OCI-LY7 (cell line): ENCODE measurements at regions not wholly inside any gene's neighbourhood (a gene's known extent, or its start where the extent isn't known, plus 50 kb on each side); places are given as distances from the start of the nearest gene placed in this dataset.

ENCODE experiments used
- BruUV-seq: library from RNA; stranded (reverse); fragments of 400-500 nt; replicated peaks from 2 replicates; lab custom pipeline; 2021; lab: Mats Ljungman, UMichigan
- CTCF ChIA-PET: fragments of 300-600 bp; sonication (Branson Sonifier 250); formaldehyde crosslinking; loops from one replicate; lab custom pipeline; 2022; ENCODE audit warnings: antibody characterized with exemption; ENCODE audit not compliant: unreplicated experiment; lab: Charles Lee
- POLR2A ChIA-PET: fragments of 300-600 bp; sonication (Branson Sonifier 250); formaldehyde crosslinking; loops from one replicate; lab custom pipeline; 2022; ENCODE audit warnings: antibody characterized with exemption; lab: Charles Lee
- DNase-seq: peaks from one replicate; pipeline ENCODE4 v3.0.0-alpha.2; 2015; ENCODE audit warnings: low spot score
- H2AFZ ChIP-seq: fragments of 200-600 bp; sonication (generic), shearing (Covaris generic); 2 replicates; pipeline ENCODE4 v1.6.1; 2014; ENCODE audit warnings: mild to moderate bottlenecking, antibody characterized with exemption, low read length, moderate library complexity
- H3K27ac ChIP-seq: fragments of 200-600 bp; sonication (generic); 2 replicates; pipeline ENCODE4 v1.5.1; 2014; ENCODE audit warnings: mixed run types, low read depth, mild to moderate bottlenecking, moderate library complexity, low read length, inconsistent platforms; ENCODE audit not compliant: poor library complexity, severe bottlenecking
- H3K36me3 ChIP-seq: fragments of 200-600 bp; sonication (generic); 2 replicates; pipeline ENCODE4 v1.6.1; 2014; ENCODE audit warnings: mild to moderate bottlenecking, antibody characterized with exemption, low read length, moderate library complexity, mixed read lengths; ENCODE audit not compliant: insufficient read depth
- H3K4me1 ChIP-seq: fragments of 200-600 bp; sonication (generic); 2 replicates; pipeline ENCODE4 v1.5.1; 2014; ENCODE audit warnings: mild to moderate bottlenecking, low read length; ENCODE audit not compliant: insufficient read depth, poor library complexity, severe bottlenecking
- H3K4me2 ChIP-seq: fragments of 200-600 bp; sonication (generic); 2 replicates; pipeline ENCODE4 v1.6.1; 2014; ENCODE audit warnings: mild to moderate bottlenecking, low read length
- H3K4me3 ChIP-seq: fragments of 200-600 bp; sonication (generic); 2 replicates; pipeline ENCODE4 v1.5.1; 2014; ENCODE audit warnings: mild to moderate bottlenecking, low read depth, low read length; ENCODE audit not compliant: poor library complexity, severe bottlenecking
- H3K79me2 ChIP-seq: fragments of 200-600 bp; sonication (generic); 2 replicates; pipeline ENCODE4 v1.6.1; 2016; ENCODE audit warnings: low read depth, mild to moderate bottlenecking, low read length, moderate library complexity, mixed read lengths; ENCODE audit not compliant: insufficient read depth
- H3K9me2 ChIP-seq: fragments of 200-600 bp; sonication (generic); 2 replicates; pipeline ENCODE4 v1.6.1; 2016; ENCODE audit warnings: mild to moderate bottlenecking, low read length, mixed read lengths; ENCODE audit not compliant: insufficient read depth
- H3K9me3 ChIP-seq: fragments of 200-600 bp; sonication (generic); 2 replicates; pipeline ENCODE4 v1.6.1; 2014; ENCODE audit warnings: mild to moderate bottlenecking, mixed run types, low read length, mixed read lengths
- H4K20me1 ChIP-seq: fragments of 200-600 bp; sonication (generic); 2 replicates; pipeline ENCODE4 v1.6.1; 2014; ENCODE audit warnings: mild to moderate bottlenecking, antibody characterized with exemption, low read length, moderate library complexity, mixed read lengths; ENCODE audit not compliant: insufficient read depth
- CTCF ChIP-seq: fragments of 200-600 bp; sonication (generic); conservative IDR thresholded peaks from 2 replicates; pipeline ENCODE4 v1.5.1; 2014; ENCODE audit warnings: mild to moderate bottlenecking, antibody characterized with exemption, low read length, moderate library complexity, mixed read lengths
- EZH2phosphoT487 ChIP-seq: fragments of 200-600 bp; sonication (generic); IDR thresholded peaks from 2 replicates; pipeline ENCODE4 v1.6.1; 2018; ENCODE audit warnings: low read depth, borderline replicate concordance, mild to moderate bottlenecking, mixed run types, antibody characterized with exemption, low read length, moderate library complexity, mixed read lengths
- intact Hi-C: fragments of 100-400 bp; cut with micrococcal nuclease; formaldehyde crosslinking; loops from one replicate; pipeline ENCODE4 v1.10.0; 2022; ENCODE audit not compliant: unreplicated experiment

GRCh38 chr7:112853422-112853821, 63.2 kb upstream of the TMEM168 start:
- no peak overlapping the region for H3K27ac ChIP-seq
- no peak overlapping the region for H3K4me3 ChIP-seq
- H2AFZ ChIP-seq, result no peak overlapping the region
- CTCF ChIA-PET, result no interaction called here
- no peak for TF ChIP-seq CTCF
- no peak for TF ChIP-seq EZH2phosphoT487
- no TSS peak for BruUV-seq
- intact Hi-C loops, result no loop called here
- no peaks in the 10 kb centered on the region for H3K9me2 ChIP-seq
- H3K36me3 ChIP-seq, result no peaks in the 10 kb centered on the region
- H3K4me2 ChIP-seq, result no peak overlapping the region
- no peaks in the 10 kb centered on the region for H3K79me2 ChIP-seq
- POLR2A ChIA-PET, result interaction anchor here (0.8 kb wide), 1 partner anchor 14 kb away, joined by 4 read pairs; no protein-coding TSS in a partner anchor
- H3K4me1 ChIP-seq, result no peaks in the 10 kb centered on the region
- H3K9me3 ChIP-seq, result no peaks in the 10 kb centered on the region
- DNase-seq, result no peak
- H4K20me1 ChIP-seq, result no peaks in the 10 kb centered on the region

- DNase-seq, result no peak
- Histone ChIP-seq H3K36me3 (no peaks in the 10 kb centered on the region), H3K9me3 (no peaks in the 10 kb centered on the region), H3K27ac (no peak overlapping the region), H4K20me1 (no peaks in the 10 kb centered on the region), H2AFZ (no peak overlapping the region), H3K4me3 (no peak overlapping the region), H3K4me2 (no peak overlapping the region), H3K9me2 (no peaks in the 10 kb centered on the region), H3K79me2 (no peaks in the 10 kb centered on the region), H3K4me1 (no peaks in the 10 kb centered on the region)
- TF ChIP-seq CTCF, result no peak
- TF ChIP-seq EZH2phosphoT487, result no peak
- BruUV-seq, result no TSS peak
- ChIA-PET POLR2A (interaction anchor here (0.7 kb wide), 1 partner anchor 16 kb away, joined by 5 read pairs; no protein-coding TSS in a partner anchor), CTCF (no interaction called here)
- intact Hi-C loops, result no loop called here
Observed at GRCh38 chr7:112843151-112843550, 53.0 kb upstream of the TMEM168 start.
